MG63 (cell line): ENCODE measurements at regions not wholly inside any gene's neighbourhood (a gene's known extent, or its start where the extent isn't known, plus 50 kb on each side); places are given as distances from the start of the nearest gene placed in this dataset.
A peak's percentile ranks its signal among the peaks of the same experiment; 100 is the strongest.
"Not testable (repeated sequence)": the region's sequence is repeated elsewhere in the genome, so short reads cannot be mapped to it uniquely, and the experiment has no call there.

ENCODE experiments used
- DNase-seq: peaks from one replicate; pipeline ENCODE4 v3.0.0-alpha.2; 2020
- H3K27me3 ChIP-seq: fragments of 250-450 bp; sonication (Bioruptor Pico); 2 replicates; pipeline ENCODE4 v1.5.1; 2020; ENCODE audit warnings: mild to moderate bottlenecking, moderate library complexity
- H3K36me3 ChIP-seq: fragments of 250-450 bp; sonication (Bioruptor Pico); 2 replicates; pipeline ENCODE4 v1.5.1; 2020; ENCODE audit warnings: mild to moderate bottlenecking, moderate library complexity
- H3K4me3 ChIP-seq: fragments of 250-450 bp; sonication (Bioruptor Pico); 2 replicates; pipeline ENCODE4 v1.5.1; 2020; ENCODE audit warnings: mild to moderate bottlenecking, moderate library complexity
- H3K9me3 ChIP-seq: fragments of 250-450 bp; sonication (Bioruptor Pico); 2 replicates; pipeline ENCODE4 v1.5.1; 2020; ENCODE audit warnings: mild to moderate bottlenecking, moderate library complexity

DNA sequence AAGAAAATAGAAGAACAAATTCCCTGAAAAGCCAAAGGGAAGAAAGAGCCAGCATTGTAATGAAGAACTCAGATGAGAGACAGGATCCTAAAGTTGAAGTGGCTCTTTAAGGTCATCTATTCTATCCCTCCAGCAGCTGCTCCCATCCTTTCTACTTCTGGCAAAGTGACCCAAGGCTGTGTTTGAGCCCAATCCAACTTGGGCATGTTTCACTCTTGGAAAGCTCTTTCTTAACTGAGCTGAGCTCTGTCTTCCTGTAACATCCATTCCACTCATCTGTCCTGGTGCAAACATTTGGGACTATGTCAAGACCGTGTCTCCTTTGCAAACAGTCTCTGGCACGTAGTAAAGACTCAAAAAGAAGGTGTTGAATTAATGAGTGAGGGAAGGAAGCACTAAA lies 298.1 kb upstream of the IGF1R start:
- H3K4me3 ChIP-seq = no peak overlapping the region
- no peaks in the 10 kb centered on the region for H3K36me3 ChIP-seq
- no peak for DNase-seq

DNA sequence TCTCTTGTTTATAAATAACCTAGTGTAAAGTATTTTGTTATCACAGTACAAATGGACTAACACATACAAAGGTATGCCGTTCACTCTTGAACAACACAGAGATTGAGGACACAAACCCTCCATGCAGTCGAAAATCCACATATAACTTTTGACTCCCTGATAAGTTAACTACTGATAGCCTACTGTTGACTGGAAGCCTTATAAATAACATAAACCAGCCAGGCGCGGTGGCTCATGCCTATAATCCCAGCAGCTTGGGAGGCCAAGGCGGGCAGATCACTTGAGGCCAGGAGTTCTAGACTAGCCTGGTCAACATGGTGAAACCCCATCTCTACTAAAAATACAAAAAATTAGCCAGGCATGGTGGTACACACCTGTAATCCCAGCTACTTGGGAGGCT lies 290.1 kb upstream of the IGF1R start:
- H3K36me3 ChIP-seq, H3K9me3 ChIP-seq, H3K27me3 ChIP-seq, DNase-seq, H3K4me3 ChIP-seq: not testable (repeated sequence)

More for the DNA sequence above, 298.1 kb upstream of the IGF1R start:
- H3K27me3 ChIP-seq = no peaks in the 10 kb centered on the region
- no peaks in the 10 kb centered on the region for H3K9me3 ChIP-seq

DNA sequence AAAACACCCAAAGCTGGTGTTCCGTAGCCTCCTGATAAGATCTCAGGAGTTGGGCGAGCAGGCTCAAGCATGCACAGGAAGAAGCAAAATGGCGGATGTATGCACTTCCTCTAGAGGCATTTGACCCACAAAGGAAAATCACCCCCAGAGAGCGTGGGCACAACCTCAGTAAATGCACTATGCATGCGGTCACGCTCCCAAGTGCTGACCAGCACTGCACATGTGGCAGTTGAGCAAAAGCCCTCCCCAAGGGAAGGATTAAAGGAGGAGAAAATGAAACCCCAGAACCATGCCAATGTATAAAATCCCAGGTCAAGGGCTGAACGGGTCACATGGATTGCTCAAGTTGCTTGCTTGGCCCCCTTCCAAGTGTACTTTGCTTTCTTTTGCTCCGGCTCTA lies 289.4 kb upstream of the IGF1R start:
- H3K9me3 ChIP-seq = no peaks in the 10 kb centered on the region
- H3K27me3 ChIP-seq = no peaks in the 10 kb centered on the region
- no peak overlapping the region for H3K4me3 ChIP-seq
- H3K36me3 ChIP-seq = no peaks in the 10 kb centered on the region
- no peak for DNase-seq

DNA sequence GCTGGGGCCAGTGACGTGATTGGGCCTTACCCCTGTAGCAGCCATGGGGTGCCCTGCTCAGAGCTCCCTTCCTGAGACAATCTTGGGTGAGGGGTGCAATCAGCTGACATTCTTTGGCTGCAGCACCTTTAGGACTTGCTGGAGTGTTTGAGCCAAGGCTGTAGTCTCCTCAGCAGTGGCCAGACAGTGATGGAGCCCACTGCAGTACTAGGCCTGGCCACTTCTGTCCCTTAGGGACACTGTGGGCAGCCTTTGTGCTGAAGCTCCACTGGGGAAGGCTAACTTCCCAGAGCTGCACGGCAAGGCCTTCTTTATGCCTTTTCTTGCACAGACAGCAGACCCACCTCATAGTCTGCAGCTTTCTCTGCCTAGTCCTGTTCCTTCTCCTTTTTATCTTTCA lies 284.9 kb upstream of the IGF1R start:
- no peaks in the 10 kb centered on the region for H3K36me3 ChIP-seq
- H3K4me3 ChIP-seq = no peak overlapping the region
- DNase-seq = no peak
- H3K9me3 ChIP-seq = no peaks in the 10 kb centered on the region
- H3K27me3 ChIP-seq = no peaks in the 10 kb centered on the region

DNA sequence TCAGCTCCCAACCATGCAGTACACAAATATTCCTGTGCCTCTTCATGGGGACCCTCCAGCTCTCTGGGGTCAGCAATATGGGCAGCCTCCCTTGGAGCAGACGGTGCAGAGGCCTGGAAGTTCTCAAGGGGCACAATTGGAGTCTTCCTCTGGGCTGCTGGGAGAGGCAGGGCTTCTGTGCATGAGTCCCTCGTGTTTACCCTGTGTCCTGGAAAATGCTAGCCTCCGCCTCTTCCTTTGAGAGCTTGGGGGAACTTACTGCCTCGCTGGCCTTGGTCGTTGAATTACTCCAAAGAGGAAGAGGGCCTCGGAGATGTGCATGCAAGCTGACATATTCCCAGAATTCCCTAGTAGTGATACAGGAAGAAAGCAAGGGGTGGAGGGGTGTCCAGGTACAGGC lies 284.4 kb upstream of the IGF1R start:
- Histone ChIP-seq H3K27me3 (no peaks in the 10 kb centered on the region), H3K36me3 (no peaks in the 10 kb centered on the region), H3K9me3 (no peaks in the 10 kb centered on the region), H3K4me3 (no peak overlapping the region)
- DNase-seq = no peak

DNA sequence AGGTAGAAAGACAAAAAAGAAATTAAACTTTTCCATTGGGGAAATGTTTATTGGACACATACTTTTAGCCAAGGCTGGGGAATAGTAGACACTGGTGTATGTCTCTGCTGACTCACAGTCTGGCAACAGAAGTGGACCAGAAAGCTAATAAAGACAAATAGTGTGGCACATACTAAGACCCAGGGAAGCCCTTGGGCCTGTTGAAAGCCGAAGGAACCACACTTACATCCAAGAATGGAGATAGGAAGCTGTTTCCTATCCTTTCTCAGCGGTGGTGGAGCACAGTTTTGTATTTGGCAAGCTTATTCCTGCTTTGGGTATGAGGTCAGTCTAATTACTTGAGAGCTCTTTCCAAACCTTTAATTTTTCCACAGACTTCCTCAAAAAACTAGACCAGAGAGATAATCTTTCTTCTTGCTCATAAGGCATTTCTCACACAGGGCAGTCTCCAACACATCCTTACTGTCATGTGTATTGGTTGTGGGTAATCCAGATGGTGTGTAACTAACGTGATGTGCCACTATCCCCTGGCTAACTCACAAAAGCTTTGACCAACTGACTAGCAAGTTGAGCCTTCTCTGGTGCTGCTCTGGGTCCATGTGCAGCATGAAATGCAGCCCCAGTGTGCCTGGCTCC lies 279.1 kb upstream of the IGF1R start:
- H3K9me3 ChIP-seq = no peaks in the 10 kb centered on the region
- no peaks in the 10 kb centered on the region for H3K27me3 ChIP-seq
- DNase-seq = peak; percentile 75
- H3K4me3 ChIP-seq = no peak overlapping the region
- no peaks in the 10 kb centered on the region for H3K36me3 ChIP-seq

DNA sequence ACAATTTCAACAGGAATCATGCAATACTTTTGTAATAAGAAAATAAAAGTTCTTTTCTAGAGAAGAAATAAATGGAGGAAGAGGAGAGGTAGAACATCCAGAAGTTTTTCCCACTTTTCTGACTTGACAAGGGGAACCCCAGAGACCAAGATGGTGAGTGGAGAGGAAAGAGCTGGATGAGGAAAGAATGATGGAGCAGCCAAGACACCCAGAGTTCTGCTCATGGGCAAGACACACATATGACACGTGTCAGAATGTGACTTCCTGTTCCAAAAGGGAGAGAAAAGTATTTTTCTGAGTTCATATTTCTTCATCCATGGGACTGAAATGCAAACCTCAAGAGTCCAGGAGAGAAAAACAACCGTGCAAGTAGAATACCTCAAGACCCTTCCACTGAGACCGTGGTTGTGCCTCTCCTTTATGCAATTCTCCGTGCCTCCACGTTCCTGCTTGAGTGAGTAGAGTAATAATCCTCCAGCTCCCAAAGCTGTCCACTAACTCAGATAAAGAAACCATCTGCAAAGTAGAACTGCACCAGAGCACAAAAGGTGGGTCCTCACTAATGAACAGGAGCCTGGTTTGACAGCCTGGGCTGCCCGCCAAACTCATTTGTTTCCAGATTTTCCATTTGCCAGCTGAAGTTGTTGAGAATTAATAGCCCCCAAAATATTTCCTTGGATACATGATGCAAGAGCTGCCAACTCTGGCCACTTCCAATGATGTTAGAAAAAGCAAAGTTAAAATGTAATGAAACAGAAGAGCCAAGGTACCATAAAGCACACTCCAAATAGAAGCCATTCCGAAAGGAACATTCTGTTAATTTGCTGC lies 272.6 kb upstream of the IGF1R start:
- no peaks in the 10 kb centered on the region; the same call in 1 of the 2 replicates for H3K9me3 ChIP-seq
- no peaks in the 10 kb centered on the region for H3K36me3 ChIP-seq
- H3K4me3 ChIP-seq = no peak overlapping the region
- H3K27me3 ChIP-seq = no peaks in the 10 kb centered on the region
- no peak for DNase-seq

DNA sequence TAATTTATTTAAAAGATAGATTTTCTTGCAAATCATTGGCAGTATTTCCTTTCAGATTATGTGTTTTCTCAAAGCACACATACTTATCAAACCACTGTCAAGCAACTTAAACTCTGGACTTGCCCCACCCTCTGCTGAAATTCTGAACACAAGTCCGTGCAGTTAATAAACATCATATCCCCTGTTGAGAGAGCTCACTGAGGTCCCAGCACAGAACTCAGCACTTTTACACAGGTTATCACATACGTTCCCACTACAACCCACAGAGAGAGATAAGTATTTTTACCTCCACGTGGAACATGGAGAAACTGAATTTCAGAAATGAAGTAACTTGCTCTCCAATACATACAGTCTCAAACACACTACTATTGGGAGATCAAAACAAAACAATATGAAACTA lies 267.6 kb upstream of the IGF1R start:
- Histone ChIP-seq H3K9me3 (no peaks in the 10 kb centered on the region; the same call in 1 of the 2 replicates), H3K36me3 (no peaks in the 10 kb centered on the region), H3K27me3 (no peaks in the 10 kb centered on the region), H3K4me3 (no peak overlapping the region)
- no peak for DNase-seq

DNA sequence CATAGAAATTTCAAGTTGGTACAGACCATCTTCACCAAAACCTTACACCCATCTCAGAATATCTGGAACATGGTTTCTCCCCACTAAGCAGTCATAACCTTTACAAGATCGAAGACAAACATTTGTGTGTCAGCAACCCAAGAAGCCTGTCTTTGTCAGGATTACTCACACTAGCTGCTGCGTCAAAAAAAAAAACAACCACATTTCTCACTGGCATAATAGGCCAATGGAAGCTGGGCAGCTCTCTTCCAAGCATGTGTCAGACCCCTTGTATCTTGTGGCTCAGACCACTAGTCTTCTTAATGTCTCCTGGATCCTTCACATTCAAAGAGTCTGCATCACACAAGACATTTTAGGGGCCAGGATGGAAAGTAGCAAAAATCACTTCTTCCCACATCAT lies 266.9 kb upstream of the IGF1R start:
- Histone ChIP-seq H3K4me3 (no peak overlapping the region), H3K27me3 (no peaks in the 10 kb centered on the region), H3K9me3 (no peaks in the 10 kb centered on the region; the same call in 1 of the 2 replicates), H3K36me3 (no peaks in the 10 kb centered on the region)
- peak; percentile 9 for DNase-seq

DNA sequence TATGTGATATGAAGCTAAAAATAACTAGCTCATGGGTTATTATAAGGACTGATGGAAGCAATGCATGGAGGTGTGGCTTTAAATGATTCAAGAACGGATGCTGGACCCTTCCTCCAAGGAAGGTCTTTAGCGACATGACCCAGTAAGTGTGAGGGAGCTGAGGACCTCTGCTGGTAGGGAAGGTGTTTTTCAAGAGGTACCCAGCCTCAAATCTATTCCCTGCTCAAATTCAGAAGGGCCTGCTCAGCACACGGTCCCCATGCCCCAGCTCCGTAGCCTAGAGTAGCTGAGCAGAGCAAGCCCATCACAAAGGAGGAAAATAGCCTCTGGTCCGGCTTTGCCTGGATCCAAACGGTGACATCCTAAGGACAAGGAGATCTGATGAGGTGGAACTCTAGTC lies 266.2 kb upstream of the IGF1R start:
- Histone ChIP-seq H3K4me3 (no peak overlapping the region), H3K36me3 (no peaks in the 10 kb centered on the region), H3K27me3 (no peaks in the 10 kb centered on the region), H3K9me3 (no peaks in the 10 kb centered on the region; the same call in 1 of the 2 replicates)
- DNase-seq = no peak

DNA sequence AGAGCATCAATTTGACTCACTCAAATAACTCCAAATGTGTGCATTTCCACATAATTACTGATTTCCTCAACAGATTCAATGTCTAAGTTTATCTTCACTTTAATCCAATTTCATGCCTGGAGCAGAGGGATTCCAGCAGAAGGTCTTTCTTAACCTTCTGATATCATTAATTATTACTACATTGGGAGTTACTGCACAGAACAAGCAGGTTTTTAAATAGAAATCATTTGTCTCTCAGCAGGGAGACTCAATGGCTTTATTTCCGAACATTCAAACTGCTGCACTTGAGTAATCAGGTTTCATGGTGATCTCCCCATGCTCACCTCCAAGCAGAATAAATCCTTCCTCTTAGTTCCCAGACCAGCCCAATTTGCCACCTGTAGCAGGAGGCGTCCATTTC lies 264.8 kb upstream of the IGF1R start:
- Histone ChIP-seq H3K27me3 (no peaks in the 10 kb centered on the region), H3K36me3 (no peaks in the 10 kb centered on the region), H3K9me3 (no peaks in the 10 kb centered on the region; the same call in 1 of the 2 replicates), H3K4me3 (no peak overlapping the region)
- no peak for DNase-seq

DNA sequence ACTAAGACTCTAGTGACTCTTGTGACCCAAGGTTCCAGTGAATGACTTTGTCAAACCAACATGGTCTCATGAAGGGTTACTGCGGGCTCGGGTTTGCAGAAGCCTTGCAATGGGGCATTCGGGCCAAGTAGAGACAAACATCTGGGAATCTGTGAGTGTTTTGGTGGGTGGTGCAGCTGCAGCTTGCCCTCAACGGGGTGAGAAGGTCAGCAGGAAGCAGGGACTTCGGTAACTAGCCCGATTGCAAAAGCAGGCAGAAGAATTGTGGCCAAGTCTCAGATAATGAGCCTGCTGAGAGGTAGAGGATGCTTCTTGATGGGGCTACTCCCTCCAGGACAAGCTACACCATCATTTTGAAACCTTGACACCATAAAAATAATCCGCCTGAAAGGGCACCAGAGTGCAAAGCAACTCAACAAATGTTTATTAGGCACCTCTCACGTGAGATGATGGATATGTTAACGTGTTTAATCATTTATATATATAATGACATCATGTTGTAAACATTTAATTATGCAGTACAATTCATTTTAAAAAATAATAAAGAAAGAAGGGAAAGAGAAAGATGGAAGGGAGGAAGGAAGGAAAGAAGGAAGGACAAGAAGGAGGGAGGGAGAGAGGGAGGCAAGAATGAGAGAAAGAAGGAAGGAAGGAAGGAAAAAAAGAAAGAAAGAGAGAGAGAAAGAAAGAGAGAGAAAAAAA lies 263.9 kb upstream of the IGF1R start:
- Histone ChIP-seq H3K4me3 (no peak overlapping the region), H3K36me3 (no peaks in the 10 kb centered on the region), H3K9me3 (no peaks in the 10 kb centered on the region; the same call in 1 of the 2 replicates), H3K27me3 (no peaks in the 10 kb centered on the region)
- DNase-seq = peak; percentile 57

DNA sequence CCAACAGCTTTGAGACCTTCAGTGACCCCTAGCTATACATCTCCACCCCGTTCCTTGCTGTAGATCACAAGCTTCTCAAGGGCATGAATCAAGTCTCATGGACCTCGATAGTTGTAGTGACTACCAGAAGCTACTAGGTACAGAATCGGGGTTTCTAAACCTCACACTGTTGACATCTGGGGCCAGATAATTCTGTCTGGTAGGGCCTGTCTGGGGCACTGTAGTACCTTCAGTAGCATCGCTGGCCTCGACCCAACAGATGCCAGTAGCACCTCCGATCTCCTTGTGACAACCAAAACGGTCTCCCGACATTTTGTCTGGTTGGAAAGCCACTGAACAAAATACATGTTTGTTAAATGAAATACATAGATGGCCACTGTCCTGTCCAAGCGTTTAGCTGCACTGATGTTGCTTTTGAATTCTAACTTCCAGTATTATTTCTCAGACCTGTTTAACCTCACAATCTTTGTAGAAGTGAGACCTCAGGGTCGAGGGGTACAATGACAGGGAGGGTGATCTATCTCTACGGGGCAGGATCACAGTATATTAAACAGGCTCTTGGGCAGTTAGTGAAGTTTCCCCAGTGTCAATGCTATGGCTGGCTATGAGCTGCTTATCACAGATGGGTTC lies 262.5 kb upstream of the IGF1R start:
- Histone ChIP-seq H3K4me3 (no peak overlapping the region), H3K27me3 (no peaks in the 10 kb centered on the region), H3K36me3 (no peaks in the 10 kb centered on the region), H3K9me3 (no peaks in the 10 kb centered on the region)
- DNase-seq = no peak

DNA sequence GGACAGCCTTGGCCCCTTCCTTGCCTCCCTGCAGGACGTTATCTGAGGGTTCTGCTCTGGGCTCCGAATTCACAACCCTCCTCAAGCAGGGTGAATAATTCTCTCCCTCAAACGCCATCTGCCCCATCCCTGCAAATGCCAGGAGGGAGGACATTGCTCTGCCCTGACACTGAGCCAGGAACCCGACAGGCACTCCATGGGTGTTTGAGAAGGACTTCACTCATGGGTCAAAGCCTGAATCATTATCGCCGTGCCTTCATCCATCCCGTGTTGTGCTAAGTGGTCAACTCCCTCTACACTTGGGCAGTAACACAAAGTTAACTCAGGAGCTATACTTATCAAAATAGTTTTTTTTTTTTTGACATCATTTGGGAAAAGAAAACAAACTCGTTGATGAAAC lies 261.8 kb upstream of the IGF1R start:
- Histone ChIP-seq H3K4me3 (no peak overlapping the region), H3K27me3 (no peaks in the 10 kb centered on the region), H3K9me3 (no peaks in the 10 kb centered on the region), H3K36me3 (no peaks in the 10 kb centered on the region)
- DNase-seq = no peak

DNA sequence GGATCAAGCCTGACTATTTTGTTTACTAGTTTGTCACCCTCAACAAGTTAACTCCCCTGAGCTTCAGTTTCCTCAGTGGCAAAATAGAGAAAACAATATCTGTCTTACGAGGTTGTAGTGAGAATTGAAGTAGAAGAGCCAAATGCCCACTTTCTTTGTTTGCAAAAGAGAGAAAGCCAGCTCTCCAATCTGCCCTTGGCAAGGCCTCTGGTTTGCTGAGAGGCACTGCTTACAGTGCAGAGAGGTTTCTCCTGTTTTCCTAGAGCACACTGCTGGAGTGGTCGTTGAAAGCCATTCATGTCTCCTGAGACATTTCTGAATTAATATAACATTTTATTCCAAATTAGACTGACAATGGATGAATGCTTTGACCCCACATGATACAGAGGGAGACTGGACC lies 260.5 kb upstream of the IGF1R start:
- DNase-seq = no peak
- H3K36me3 ChIP-seq = no peaks in the 10 kb centered on the region
- H3K9me3 ChIP-seq = no peaks in the 10 kb centered on the region
- no peak overlapping the region for H3K4me3 ChIP-seq
- no peaks in the 10 kb centered on the region for H3K27me3 ChIP-seq

DNA sequence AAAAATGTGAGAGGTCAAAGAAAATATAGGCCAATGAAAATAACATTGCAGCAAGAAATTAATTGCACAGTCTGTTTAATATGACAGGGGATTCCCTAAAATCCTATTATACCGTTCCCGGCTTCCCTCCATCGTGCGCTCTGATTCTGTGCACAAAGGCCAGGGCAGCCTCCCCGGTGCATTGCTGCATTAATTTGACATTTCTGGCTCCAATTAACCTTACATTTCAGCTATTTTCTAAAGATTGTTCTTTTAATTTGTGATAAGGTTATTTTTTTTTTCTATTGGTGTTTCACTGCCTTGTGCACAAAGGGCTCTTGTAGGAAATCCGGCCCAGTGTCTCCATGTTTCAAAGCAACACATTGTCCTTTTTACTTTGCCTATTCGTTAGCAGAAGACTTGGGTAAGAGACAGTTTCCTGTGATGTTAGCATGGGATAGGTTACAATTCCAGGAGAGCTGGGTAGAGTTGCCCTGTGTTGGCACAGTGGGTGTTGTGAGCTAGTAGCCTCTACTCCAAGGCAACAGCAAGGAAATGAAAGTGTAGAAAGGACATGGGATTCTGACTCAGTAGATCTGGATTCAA lies 257.3 kb upstream of the IGF1R start:
- no peak for DNase-seq
- no peaks in the 10 kb centered on the region for H3K36me3 ChIP-seq

DNA sequence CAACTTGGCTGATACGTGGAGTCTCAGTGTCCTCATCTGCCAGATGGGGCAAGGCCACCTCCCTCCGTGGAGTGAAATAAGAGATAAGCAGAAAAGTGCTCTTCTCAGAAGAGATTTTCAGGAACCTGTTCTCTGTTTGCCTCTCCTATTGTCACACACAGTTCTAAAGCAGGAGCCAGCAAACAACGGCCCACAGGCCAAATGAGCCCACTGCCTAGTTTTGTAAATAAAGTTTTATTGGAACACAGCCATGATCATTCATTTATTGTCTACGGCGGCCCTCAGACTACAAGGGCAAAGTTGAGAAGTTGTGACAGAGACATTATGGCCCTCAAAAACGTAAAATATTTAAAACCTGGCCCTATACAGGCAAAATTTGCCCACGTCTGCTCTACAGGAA lies 256.8 kb upstream of the IGF1R start:
- no peak for DNase-seq
- H3K4me3 ChIP-seq = no peak overlapping the region
- no peaks in the 10 kb centered on the region for H3K9me3 ChIP-seq
- peaks cover 9% of the 10 kb centered on the region for H3K27me3 ChIP-seq
- H3K36me3 ChIP-seq = no peaks in the 10 kb centered on the region

More for the DNA sequence above, 257.3 kb upstream of the IGF1R start:
- peaks cover 9% of the 10 kb centered on the region for H3K27me3 ChIP-seq
- no peak overlapping the region for H3K4me3 ChIP-seq
- H3K9me3 ChIP-seq = no peaks in the 10 kb centered on the region
